ACC112 (cell line): ENCODE measurements at regions not wholly inside any gene's neighbourhood (a gene's known extent, or its start where the extent isn't known, plus 50 kb on each side); places are given as distances from the start of the nearest gene placed in this dataset.

ENCODE experiments used
- H2AFZ ChIP-seq: fragments of 200-600 bp; sonication (generic); one replicate; pipeline ENCODE4 v1.6.0; 2017; ENCODE audit warnings: antibody characterized with exemption, low read length; ENCODE audit not compliant: unreplicated experiment
- H3K27ac ChIP-seq: fragments of 200-600 bp; sonication (generic); 2 replicates; pipeline ENCODE4 v1.5.1; 2014; ENCODE audit warnings: low read depth, mild to moderate bottlenecking, antibody characterized with exemption, low read length, moderate library complexity
- H3K27me3 ChIP-seq: fragments of 200-600 bp; sonication (generic); 2 replicates; pipeline ENCODE4 v1.6.1; 2014; ENCODE audit warnings: mild to moderate bottlenecking, antibody characterized with exemption, low read length, moderate library complexity, mixed read lengths; ENCODE audit not compliant: insufficient read depth
- H3K36me3 ChIP-seq: fragments of 200-600 bp; sonication (generic); 2 replicates; pipeline ENCODE4 v1.6.1; 2016; ENCODE audit warnings: mild to moderate bottlenecking, antibody characterized with exemption, low read length, moderate library complexity, mixed read lengths; ENCODE audit not compliant: insufficient read depth
- H3K4me1 ChIP-seq: fragments of 200-600 bp; sonication (generic); one replicate; pipeline ENCODE4 v1.6.1; 2016; ENCODE audit warnings: low read length, mixed read lengths; ENCODE audit not compliant: insufficient read depth, unreplicated experiment, control insufficient read depth
- H3K4me3 ChIP-seq: fragments of 200-600 bp; sonication (generic); 2 replicates; pipeline ENCODE4 v1.5.1; 2014; ENCODE audit warnings: mild to moderate bottlenecking, low read depth, low read length
- H3K79me2 ChIP-seq: fragments of 200-600 bp; sonication (generic); one replicate; pipeline ENCODE4 v1.6.0; 2016; ENCODE audit warnings: low read length; ENCODE audit not compliant: control insufficient read depth, unreplicated experiment, insufficient read depth

DNA sequence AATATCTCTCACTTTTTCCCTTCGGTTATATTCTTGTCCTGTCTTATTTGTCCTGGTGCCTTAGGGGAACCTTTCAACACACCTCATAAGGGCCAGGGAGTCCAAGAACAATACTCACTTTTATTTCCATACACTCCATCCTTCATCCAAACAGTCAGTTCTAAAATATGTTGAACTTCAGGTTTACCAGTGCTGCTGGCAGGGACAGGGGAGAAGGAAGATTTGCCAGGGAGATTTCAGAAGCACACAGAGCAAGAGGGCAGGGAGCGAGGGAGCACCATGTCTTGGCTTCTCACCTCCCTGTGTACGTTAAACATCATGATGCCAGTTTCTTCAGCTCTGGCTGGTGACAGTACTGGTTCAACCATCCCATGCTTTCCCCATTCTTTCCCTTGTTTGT lies 631.1 kb upstream of the FAT1 start:
- no peaks in the 10 kb centered on the region for H3K79me2 ChIP-seq
- H3K27me3 ChIP-seq, result no peaks in the 10 kb centered on the region
- H2AFZ ChIP-seq, result no peak overlapping the region
- H3K36me3 ChIP-seq, result no peaks in the 10 kb centered on the region
- H3K4me3 ChIP-seq, result no peak overlapping the region
- no peaks in the 10 kb centered on the region for H3K4me1 ChIP-seq
- H3K27ac ChIP-seq, result no peak overlapping the region

DNA sequence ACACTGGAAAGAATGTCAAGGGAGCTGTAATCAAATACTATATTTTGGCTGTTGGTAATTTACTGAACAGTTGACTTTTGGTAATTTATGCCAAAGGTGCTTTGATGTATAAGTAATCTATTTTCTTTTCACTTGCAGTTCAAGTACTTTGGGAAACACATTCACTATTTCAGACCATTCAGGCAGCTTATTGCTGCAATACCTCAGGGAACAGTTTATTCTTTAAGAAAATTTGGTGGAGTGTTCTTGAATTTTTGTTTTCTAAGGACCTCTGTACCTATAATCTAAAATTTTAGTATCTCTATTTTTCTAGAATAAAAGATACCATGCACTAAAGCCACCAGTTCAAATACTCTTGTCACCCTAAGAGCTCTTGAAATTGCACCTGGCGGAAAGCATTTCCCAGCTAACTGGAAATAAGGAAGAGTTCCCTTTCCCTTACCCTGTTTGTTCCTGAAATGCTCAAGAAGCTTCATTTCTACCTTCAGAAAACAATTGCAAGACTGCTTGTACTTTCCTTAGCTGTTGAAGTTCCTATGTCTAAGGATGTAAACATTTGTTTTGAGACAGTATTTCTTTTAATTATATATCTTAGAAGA lies 633.5 kb upstream of the FAT1 start:
- no peaks in the 10 kb centered on the region for H3K36me3 ChIP-seq
- no peaks in the 10 kb centered on the region for H3K27me3 ChIP-seq
- H3K4me3 ChIP-seq, result no peak overlapping the region
- H2AFZ ChIP-seq, result no peak overlapping the region
- H3K79me2 ChIP-seq, result no peaks in the 10 kb centered on the region
- no peaks in the 10 kb centered on the region for H3K4me1 ChIP-seq
- no peak overlapping the region for H3K27ac ChIP-seq

DNA sequence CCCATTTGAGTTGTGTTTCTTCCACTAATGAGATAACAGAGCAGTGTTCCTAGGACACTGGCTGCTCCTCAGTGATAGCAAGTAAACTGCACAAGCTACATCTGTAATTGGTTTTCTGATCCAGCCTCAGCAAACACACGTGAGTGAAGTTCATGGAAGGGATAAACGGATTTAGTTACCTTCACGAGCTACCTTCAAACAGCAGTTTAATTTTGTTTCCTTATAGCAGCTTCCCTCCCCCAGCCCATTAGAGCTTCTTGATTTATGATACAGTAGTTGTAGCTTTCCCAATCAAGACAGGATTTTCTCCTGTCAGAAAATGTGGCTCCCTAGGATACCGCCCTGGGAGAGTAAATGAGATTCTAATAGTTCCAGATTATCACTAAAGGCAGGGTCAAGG lies 634.2 kb upstream of the FAT1 start:
- Histone ChIP-seq H3K36me3 (no peaks in the 10 kb centered on the region), H3K4me3 (no peak overlapping the region), H3K27me3 (no peaks in the 10 kb centered on the region), H3K4me1 (no peaks in the 10 kb centered on the region), H3K27ac (no peak overlapping the region), H2AFZ (no peak overlapping the region), H3K79me2 (no peaks in the 10 kb centered on the region)

DNA sequence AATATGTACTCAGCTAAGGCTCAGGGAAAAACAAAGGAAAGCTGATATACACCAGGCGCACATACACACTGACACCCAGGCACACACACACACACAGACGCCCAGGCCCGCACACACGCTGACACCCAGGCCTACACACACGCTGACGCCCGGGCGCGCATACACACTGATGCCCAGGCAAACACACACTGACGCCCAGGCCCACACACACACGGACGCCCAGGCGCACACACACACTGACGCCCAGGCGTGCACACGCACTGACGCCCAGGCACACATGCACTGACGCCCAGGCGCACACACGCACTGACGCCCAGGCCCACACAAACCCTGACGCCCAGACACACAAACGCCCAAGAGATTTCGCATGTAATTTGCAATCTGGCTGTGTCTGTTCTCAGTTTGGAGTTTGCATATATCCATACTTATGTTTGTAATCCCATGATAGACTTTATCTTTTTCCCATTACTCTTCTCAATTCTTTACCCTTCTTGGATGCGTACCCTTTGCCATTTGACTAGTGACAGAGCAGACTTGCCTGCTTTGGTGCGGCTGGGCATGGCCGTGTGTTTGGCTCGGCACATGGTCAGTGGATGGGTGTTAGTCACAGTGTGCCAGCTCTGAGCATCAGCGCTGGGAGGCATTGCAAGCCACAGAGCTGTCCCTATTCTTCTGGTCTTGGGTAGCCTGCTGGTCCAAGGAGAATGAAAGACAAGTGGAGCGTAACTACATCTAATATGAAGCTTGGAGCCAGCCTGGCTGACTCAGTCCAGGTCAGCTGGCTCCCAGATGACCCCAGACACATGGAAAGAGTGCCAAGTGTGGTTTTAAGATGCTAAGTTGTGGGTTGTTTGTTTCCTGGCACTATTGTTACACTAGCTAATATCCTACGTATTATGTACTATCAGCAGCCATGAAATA lies 632.4 kb upstream of the ZFP42 start:
- H3K4me3 ChIP-seq, result no peak overlapping the region
- no peak overlapping the region for H2AFZ ChIP-seq
- H3K4me1 ChIP-seq, result no peaks in the 10 kb centered on the region
- H3K27ac ChIP-seq, result no peak overlapping the region
- no peaks in the 10 kb centered on the region for H3K79me2 ChIP-seq
- no peaks in the 10 kb centered on the region for H3K27me3 ChIP-seq
- H3K36me3 ChIP-seq, result no peaks in the 10 kb centered on the region

DNA sequence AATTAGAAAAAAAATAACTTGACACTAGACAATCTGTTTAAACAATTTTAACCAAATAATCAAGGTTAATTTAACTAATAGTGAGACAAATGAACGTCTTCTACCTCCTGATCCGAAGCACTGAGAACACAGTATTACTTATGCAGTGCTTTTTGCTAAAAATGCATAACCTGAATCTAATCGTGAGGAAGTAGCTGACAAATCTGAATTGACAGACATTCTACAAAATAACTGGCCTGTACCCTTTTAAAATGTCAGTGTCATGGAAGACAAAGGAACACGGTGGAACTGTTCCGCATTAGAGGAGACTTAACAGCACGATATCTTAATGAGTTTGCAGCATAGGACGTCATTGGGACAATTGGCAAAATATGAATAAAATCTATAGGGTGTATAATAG lies 631.2 kb upstream of the ZFP42 start:
- Histone ChIP-seq H3K27ac (no peak overlapping the region), H3K4me3 (no peak overlapping the region), H2AFZ (no peak overlapping the region), H3K27me3 (no peaks in the 10 kb centered on the region), H3K79me2 (no peaks in the 10 kb centered on the region), H3K4me1 (no peaks in the 10 kb centered on the region), H3K36me3 (no peaks in the 10 kb centered on the region)

DNA sequence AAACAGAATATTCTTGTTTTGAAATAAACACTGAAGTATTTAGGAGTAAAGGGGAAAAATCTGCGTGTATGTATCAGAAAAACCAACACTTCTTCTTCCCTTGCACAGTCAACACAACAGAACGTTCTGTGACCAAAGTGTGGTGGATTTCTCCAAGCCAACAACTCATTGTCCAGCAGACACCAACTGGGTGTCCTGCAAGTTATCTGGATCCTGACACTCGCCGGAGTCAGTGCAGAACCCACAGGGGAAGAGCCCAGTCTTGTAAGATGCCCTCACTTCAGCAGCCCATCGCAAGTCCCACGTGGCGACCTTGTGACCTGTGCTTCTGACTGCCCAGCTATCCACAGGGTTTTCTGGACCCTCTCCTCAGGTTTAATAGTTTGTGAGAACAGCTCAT lies 630.7 kb upstream of the ZFP42 start:
- no peaks in the 10 kb centered on the region for H3K4me1 ChIP-seq
- no peak overlapping the region for H2AFZ ChIP-seq
- no peaks in the 10 kb centered on the region for H3K36me3 ChIP-seq
- no peak overlapping the region for H3K27ac ChIP-seq
- H3K27me3 ChIP-seq, result no peaks in the 10 kb centered on the region
- no peaks in the 10 kb centered on the region for H3K79me2 ChIP-seq
- no peak overlapping the region for H3K4me3 ChIP-seq

DNA sequence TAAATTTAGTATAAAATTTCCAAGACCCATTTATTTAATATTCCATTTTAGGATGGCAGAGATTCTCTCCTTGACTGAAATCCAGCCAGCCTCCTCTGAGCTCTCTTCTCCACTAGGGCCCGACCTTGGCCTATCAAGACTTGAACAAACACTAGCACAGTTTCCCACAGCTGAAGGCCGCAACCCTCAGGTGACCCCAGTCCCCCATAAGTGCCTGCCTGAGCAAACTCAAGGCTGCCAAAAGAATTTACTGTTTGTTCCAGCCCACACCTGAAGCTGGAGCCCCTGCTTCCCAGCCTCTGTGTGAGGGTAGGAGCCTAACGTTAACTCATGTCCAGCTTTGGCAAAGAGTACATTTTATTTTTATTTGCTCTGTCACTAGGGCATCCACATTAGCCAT lies 629.0 kb upstream of the ZFP42 start:
- no peak overlapping the region for H2AFZ ChIP-seq
- no peaks in the 10 kb centered on the region for H3K27me3 ChIP-seq

DNA sequence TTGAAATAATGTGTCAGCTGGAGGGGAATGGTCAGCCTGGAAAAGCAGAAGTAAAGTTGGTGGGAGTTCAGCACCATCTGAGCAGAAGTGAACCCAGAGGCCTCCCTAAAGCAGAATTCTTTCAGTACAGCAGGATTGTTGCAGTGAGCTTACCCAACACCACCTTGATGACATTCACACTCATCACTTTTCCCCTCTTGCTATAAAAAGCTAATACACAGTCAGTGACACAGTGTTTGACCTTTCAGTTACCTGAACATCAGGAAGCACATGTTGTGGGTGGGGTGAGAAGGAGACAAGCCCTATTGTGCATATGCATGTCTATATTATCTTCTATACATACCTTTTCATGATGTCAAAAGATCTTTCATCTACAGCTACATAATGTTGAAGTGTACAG lies 624.7 kb upstream of the ZFP42 start:
- H2AFZ ChIP-seq, result no peak overlapping the region
- no peaks in the 10 kb centered on the region for H3K4me1 ChIP-seq
- H3K36me3 ChIP-seq, result no peaks in the 10 kb centered on the region
- H3K79me2 ChIP-seq, result no peaks in the 10 kb centered on the region
- H3K27ac ChIP-seq, result no peak overlapping the region
- no peak overlapping the region for H3K4me3 ChIP-seq
- no peaks in the 10 kb centered on the region for H3K27me3 ChIP-seq

More for the DNA sequence above, 629.0 kb upstream of the ZFP42 start:
- no peaks in the 10 kb centered on the region for H3K4me1 ChIP-seq
- no peak overlapping the region for H3K4me3 ChIP-seq
- H3K36me3 ChIP-seq, result no peaks in the 10 kb centered on the region
- no peaks in the 10 kb centered on the region for H3K79me2 ChIP-seq
- no peak overlapping the region for H3K27ac ChIP-seq

DNA sequence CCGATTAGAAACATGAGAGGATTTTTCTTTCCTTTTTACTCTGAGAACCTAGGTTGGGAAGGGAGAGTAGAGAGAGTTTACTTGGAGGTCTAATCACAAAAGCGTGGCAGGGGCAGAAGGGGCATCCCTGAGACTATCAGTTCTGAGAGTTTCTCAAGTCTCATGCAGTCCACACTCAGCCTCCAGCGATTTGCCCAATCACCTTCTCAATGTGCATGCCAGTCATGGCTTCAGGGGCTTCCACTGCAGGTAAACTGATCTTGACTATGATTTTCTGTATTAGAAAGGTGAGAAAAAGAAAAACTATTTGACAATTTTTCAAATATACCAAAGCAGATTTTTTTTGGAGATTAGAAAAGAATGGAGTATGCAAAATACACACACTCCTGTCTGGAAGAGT lies 617.1 kb upstream of the ZFP42 start:
- no peaks in the 10 kb centered on the region for H3K27me3 ChIP-seq
- H3K4me3 ChIP-seq, result no peak overlapping the region
- H3K36me3 ChIP-seq, result no peaks in the 10 kb centered on the region
- H3K27ac ChIP-seq, result no peak overlapping the region
- no peaks in the 10 kb centered on the region for H3K79me2 ChIP-seq
- no peaks in the 10 kb centered on the region for H3K4me1 ChIP-seq
- H2AFZ ChIP-seq, result no peak overlapping the region

DNA sequence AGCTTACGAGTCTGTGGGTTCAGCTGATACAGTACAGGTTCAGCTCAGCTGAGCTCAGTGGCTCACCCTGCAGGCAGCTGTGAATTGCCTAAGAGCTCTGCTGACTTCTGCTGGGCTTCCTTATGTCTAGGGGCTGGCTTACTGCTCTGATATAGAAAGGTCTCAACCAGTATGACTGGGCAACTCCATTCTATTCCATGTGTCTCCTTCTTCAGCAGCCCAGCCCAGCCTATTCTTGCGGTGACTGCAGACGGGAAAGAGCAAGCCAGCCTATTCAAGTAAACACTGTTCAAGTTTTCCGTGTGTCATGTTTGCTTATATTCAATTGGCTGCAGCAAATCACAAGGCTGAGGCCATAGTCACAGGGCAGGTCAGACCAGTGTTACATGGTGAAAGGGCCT lies 615.4 kb upstream of the ZFP42 start:
- Histone ChIP-seq H3K79me2 (no peaks in the 10 kb centered on the region), H3K27ac (no peak overlapping the region), H3K4me1 (no peaks in the 10 kb centered on the region), H3K4me3 (no peak overlapping the region), H2AFZ (no peak overlapping the region), H3K36me3 (no peaks in the 10 kb centered on the region), H3K27me3 (no peaks in the 10 kb centered on the region)

DNA sequence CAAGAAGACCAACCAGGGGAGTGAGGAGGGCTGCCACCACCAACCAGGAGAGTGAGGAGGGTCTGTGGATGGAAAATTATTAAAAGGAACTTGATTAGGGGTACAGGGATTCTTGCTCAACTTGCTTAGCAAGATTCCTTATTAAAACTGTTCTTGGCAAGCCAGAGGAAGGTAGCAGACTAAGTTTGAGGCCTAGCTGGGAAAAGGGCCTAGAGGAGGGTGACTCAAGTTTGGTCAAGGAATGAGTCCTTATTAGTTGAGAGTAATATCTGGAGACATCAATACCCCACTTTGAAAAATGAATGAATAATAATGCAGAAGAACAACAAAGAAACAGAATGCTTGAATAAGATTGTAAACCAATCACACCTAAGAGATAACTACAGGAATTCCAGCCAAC lies 612.4 kb upstream of the ZFP42 start:
- H3K4me1 ChIP-seq, result no peaks in the 10 kb centered on the region
- no peak overlapping the region for H3K27ac ChIP-seq
- no peaks in the 10 kb centered on the region for H3K79me2 ChIP-seq
- H3K4me3 ChIP-seq, result no peak overlapping the region
- H2AFZ ChIP-seq, result no peak overlapping the region
- no peaks in the 10 kb centered on the region for H3K36me3 ChIP-seq
- no peaks in the 10 kb centered on the region for H3K27me3 ChIP-seq
